WTC11 (cell line): ENCODE measurements at regions not wholly inside any gene's neighbourhood (a gene's known extent, or its start where the extent isn't known, plus 50 kb on each side); places are given as distances from the start of the nearest gene placed in this dataset.

Source experiments
- ATAC-seq: fragments of 200-7000 bp; cut with Tn5 transposase; 2 replicates; pipeline ENCODE4 v1.10.0; 2021; ENCODE audit warnings: mild to moderate bottlenecking, moderate library complexity
- CTCF ChIA-PET: fragments of 300-600 bp; sonication (Branson Sonifier 250); formaldehyde crosslinking; loops from one replicate; lab custom pipeline; 2021; ENCODE audit warnings: antibody characterized with exemption; lab: Charles Lee
- POLR2A ChIA-PET: fragments of 350-600 bp; sonication (Branson Sonifier 250); formaldehyde crosslinking; loops from one replicate; lab custom pipeline; 2021; ENCODE audit warnings: antibody characterized with exemption; lab: Charles Lee
- DNase-seq: peaks from one replicate; pipeline ENCODE4 v3.0.0; 2021; ENCODE audit warnings: low spot score
- H3K27ac Mint-ChIP-seq: 2 replicates; pipeline ENCODE4 v1.8.0; 2021; ENCODE audit warnings: mixed read lengths
- H3K27me3 Mint-ChIP-seq: 2 replicates; pipeline ENCODE4 v1.8.0; 2021; ENCODE audit warnings: low read depth, mild to moderate bottlenecking, moderate library complexity, mixed read lengths
- H3K36me3 Mint-ChIP-seq: 2 replicates; pipeline ENCODE4 v1.8.0; 2021; ENCODE audit warnings: mixed read lengths
- H3K4me1 Mint-ChIP-seq: 2 replicates; pipeline ENCODE4 v1.8.0; 2022; ENCODE audit warnings: mixed read lengths
- H3K4me3 Mint-ChIP-seq: 2 replicates; pipeline ENCODE4 v1.8.0; 2021; ENCODE audit warnings: mild to moderate bottlenecking, moderate library complexity, mixed read lengths
- H3K9me3 Mint-ChIP-seq: 2 replicates; pipeline ENCODE4 v1.8.0; 2021; ENCODE audit warnings: mixed read lengths
- ARID4B ChIP-seq: sonication (generic); formaldehyde crosslinking; IDR thresholded peaks from 2 replicates; pipeline ENCODE4 v1.8.0; 2023; ENCODE audit warnings: missing genetic modification reagents, mild to moderate bottlenecking, borderline replicate concordance
- ATF1 ChIP-seq: sonication (generic); formaldehyde crosslinking; IDR thresholded peaks from 2 replicates; pipeline ENCODE4 v1.8.1; 2023; ENCODE audit warnings: mild to moderate bottlenecking, moderate library complexity, missing genetic modification reagents
- ATF3 ChIP-seq: sonication (generic); formaldehyde crosslinking; conservative IDR thresholded peaks from 2 replicates; pipeline ENCODE4 v1.8.1; 2022; ENCODE audit warnings: mild to moderate bottlenecking, missing genetic modification reagents
- CTCF ChIP-seq: fragments of 200-600 bp; IDR thresholded peaks from 2 replicates; pipeline ENCODE4 v1.8.0; 2022; ENCODE audit warnings: antibody characterized with exemption
- E2F4 ChIP-seq: sonication (generic); formaldehyde crosslinking; IDR thresholded peaks from 2 replicates; pipeline ENCODE4 v1.8.1; 2022; ENCODE audit warnings: low read depth, mild to moderate bottlenecking, moderate library complexity, missing genetic modification reagents, borderline replicate concordance
- E2F5 ChIP-seq: sonication (generic); formaldehyde crosslinking; IDR thresholded peaks from 2 replicates; pipeline ENCODE4 v1.8.1; 2022; ENCODE audit warnings: mild to moderate bottlenecking, moderate library complexity, missing genetic modification reagents
- IRF1 ChIP-seq: sonication (generic); formaldehyde crosslinking; IDR thresholded peaks from 2 replicates; pipeline ENCODE4 v1.8.0; 2023; ENCODE audit warnings: missing genetic modification reagents
- IRF2 ChIP-seq: sonication (generic); formaldehyde crosslinking; IDR thresholded peaks from 2 replicates; pipeline ENCODE4 v1.8.0; 2022; ENCODE audit warnings: low read depth, missing genetic modification reagents, borderline replicate concordance
- JUN ChIP-seq: sonication (generic); formaldehyde crosslinking; IDR thresholded peaks from 2 replicates; pipeline ENCODE4 v1.8.0; 2023; ENCODE audit warnings: mild to moderate bottlenecking, missing genetic modification reagents
- NFATC4 ChIP-seq: fragments of 250-450 bp; sonication (Bioruptor Pico); IDR thresholded peaks from 2 replicates; pipeline ENCODE4 v1.9.0; 2021; ENCODE audit warnings: mild to moderate bottlenecking
- NR2C2 ChIP-seq: sonication (generic); formaldehyde crosslinking; IDR thresholded peaks from 2 replicates; pipeline ENCODE4 v1.8.0; 2022; ENCODE audit warnings: mild to moderate bottlenecking, missing genetic modification reagents
- ZBTB43 ChIP-seq: sonication (generic); formaldehyde crosslinking; IDR thresholded peaks from 2 replicates; pipeline ENCODE4 v1.8.1; 2023; ENCODE audit warnings: mild to moderate bottlenecking, missing genetic modification reagents
- ZNF281 ChIP-seq: sonication (generic); formaldehyde crosslinking; IDR thresholded peaks from 2 replicates; pipeline ENCODE4 v1.8.0; 2023; ENCODE audit warnings: mild to moderate bottlenecking, missing genetic modification reagents
- ZNF532 ChIP-seq: fragments of 250-450 bp; sonication (Bioruptor Pico); IDR thresholded peaks from 2 replicates; pipeline ENCODE4 v1.9.0; 2021; ENCODE audit warnings: mild to moderate bottlenecking, borderline replicate concordance

- Mint-ChIP-seq H3K36me3 (peaks cover 4% of the 10 kb centered on the region; the same call in 1 of the 2 replicates), H3K4me1 (no peaks in the 10 kb centered on the region), H3K27ac (no peak overlapping the region), H3K27me3 (no peaks in the 10 kb centered on the region), H3K9me3 (peaks cover 5% of the 10 kb centered on the region), H3K4me3 (no peak overlapping the region)
- CTCF ChIA-PET: interaction anchor here (1.0 to 2.0 kb wide), 2 partner anchors 112 to 435 kb away, joined by 3 to 8 read pairs; no protein-coding TSS in a partner anchor
- DNase-seq (no peak), ATAC-seq (peak; percentile 53; the same call in 1 of the 2 replicates)
- TF ChIP-seq CTCF (0 out of 2 replicates have a peak, but pooled peaks have one; percentile 15), NFATC4 (CRISPR knock-in tag) (no peak)
- POLR2A ChIA-PET: no interaction called here
Measured at GRCh38 chr7:118104812-118105441, 79.0 kb upstream of the LSM8 start.

GRCh38 chr7:118109607-118110006 lies 74.4 kb upstream of the LSM8 start:
- ATAC-seq (no peak), DNase-seq (no peak)
- no peak overlapping the region for H3K4me3 Mint-ChIP-seq
- H3K9me3 Mint-ChIP-seq: peaks cover 16% of the 10 kb centered on the region
- H3K27me3 Mint-ChIP-seq: peaks cover 2% of the 10 kb centered on the region
- ChIA-PET POLR2A (no interaction called here), CTCF (no interaction called here)
- H3K36me3 Mint-ChIP-seq: peaks cover 11% of the 10 kb centered on the region
- H3K4me1 Mint-ChIP-seq: no peaks in the 10 kb centered on the region
- H3K27ac Mint-ChIP-seq: no peak overlapping the region
- TF ChIP-seq ATF1 (CRISPR knock-in tag) (no peak), ARID4B (no peak), ATF3 (CRISPR knock-in tag) (no peak), IRF1 (CRISPR knock-in tag) (no peak), IRF2 (no peak), E2F4 (CRISPR knock-in tag) (no peak), E2F5 (CRISPR knock-in tag) (no peak), ZNF281 (CRISPR knock-in tag) (no peak), ZBTB43 (no peak), NR2C2 (CRISPR knock-in tag) (no peak), JUN (CRISPR knock-in tag) (no peak), ZNF532 (CRISPR knock-in tag) (no peak)
